GM12874 (cell line): ENCODE measurements at regions not wholly inside any gene's neighbourhood (a gene's known extent, or its start where the extent isn't known, plus 50 kb on each side); places are given as distances from the start of the nearest gene placed in this dataset.

ENCODE experiments used
- CTCF ChIP-seq: IDR thresholded peaks from 2 replicates; pipeline ENCODE4 v1.5.1; 2011; ENCODE audit warnings: low read depth, mild to moderate bottlenecking, control low read depth, low read length, moderate library complexity; ENCODE audit not compliant: insufficient read depth

- TF ChIP-seq CTCF: no peak
These were observed 159.4 kb upstream of the ARX start for GRCh38 chrX:25175171-25175570.

DNA sequence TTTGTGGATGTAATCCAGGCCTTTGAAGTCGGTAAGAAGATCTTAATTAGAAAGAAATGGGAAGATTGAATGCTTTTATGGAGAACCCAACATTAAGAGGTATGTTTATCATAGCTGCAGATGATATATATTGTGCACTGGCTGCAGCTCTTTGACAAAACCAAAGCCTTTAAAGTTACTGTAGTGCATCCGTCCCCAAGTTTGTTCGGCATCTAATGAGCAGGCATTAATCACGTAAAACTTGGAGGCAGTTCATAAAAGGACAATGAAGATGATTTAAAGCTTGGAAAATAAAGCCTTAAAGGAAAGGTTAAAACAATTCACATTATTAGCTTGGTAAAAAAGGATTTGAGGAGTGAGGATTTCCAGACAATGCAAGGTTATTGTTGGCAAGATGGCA lies 150.8 kb upstream of the ARX start:
- TF ChIP-seq CTCF: no peak

- TF ChIP-seq CTCF: no peak
These were observed 150.4 kb upstream of the ARX start for GRCh38 chrX:25166145-25166544.

GRCh38 chrX:25158635-25159034 lies 142.9 kb upstream of the ARX start:
- TF ChIP-seq CTCF: no peak

GRCh38 chrX:25156832-25157231 lies 141.1 kb upstream of the ARX start:
- TF ChIP-seq CTCF: no peak

- no peak for TF ChIP-seq CTCF
These were observed 140.6 kb upstream of the ARX start for GRCh38 chrX:25156323-25156722.

DNA sequence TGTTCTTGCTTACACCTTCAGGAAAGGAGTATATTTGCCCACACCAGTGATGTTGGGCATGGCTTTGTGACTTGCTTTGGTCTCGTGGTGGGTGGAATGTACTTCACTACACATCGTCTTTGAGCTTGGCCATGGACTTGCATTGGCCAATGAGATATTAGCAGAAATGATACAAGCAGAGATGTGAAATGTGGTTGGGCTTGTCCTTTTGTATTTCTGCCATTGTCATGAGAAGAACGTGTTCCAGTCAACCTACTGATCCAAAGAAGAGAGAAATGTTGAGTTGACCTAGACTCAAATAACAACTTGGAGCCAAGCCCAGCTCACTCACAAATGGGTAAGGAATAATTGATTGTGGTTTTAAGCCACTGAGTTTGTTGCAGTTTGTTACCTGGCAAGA lies 138.4 kb upstream of the ARX start:
- no peak for TF ChIP-seq CTCF

DNA sequence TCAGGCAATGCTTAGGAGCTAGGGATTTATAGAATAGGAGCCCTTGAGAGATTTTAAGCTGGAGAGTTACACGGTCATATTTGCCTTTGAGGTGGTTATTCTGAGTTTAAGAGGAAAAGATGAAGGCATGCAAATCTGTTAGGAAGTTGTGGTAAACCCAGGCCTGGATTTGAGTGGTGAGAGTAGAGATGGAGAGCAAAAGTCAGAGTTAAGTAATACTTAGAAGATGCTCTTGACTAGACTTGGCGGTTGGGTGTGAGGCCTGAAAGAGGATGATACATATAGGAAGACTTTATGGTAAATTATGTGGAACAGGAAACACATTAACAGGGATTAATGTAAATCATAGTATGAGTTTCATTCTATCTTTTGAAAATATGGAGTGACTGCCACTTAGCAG lies 136.0 kb upstream of the ARX start:
- TF ChIP-seq CTCF: no peak
